ENCODE measurements at regions not wholly inside any gene's neighbourhood (a gene's known extent, or its start where the extent isn't known, plus 50 kb on each side); places are given as distances from the start of the nearest gene placed in this dataset.

DNA sequence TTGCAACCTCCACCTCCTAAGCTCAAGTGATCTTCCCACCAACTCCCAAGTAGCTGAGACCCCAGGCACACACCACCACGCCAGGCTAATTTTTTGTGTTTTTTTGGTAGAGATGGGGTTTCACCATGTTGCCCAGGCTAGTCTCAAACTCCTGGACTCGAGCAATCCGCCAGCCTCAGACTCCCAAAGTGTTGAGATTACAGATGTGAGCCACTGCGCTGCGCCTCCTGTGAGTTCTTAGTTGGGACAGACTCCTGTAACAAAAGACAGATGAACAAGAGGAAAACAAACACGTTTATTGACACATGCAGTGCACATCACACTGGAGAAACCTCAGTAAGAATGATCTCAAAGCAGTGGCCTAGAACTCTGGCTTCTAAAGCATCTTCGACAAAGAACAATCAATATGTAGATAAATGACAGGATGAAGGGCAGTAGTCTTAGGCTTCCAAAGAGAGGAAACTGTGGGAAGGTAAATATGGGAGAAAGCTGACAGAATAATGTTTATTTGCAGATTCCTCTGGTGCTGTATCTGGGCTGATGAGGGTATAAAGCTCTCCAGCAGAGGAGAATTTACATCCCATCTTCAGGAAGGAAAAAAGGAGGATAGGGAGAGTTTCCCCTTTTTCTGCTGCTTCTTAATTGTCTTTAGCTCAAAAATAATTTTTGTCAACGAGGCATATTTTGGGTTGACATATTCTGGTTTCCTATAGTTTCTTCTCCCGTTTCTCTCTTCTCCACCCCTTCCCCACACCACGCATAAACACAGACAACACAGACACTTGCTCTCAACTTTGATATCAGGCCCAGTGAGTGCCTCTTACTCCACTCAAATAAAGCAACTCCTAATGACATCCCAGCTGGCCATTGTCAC, 84.7 kb upstream of the TNFAIP3 start:
- no peak overlapping the region for H3K4me3 ChIP-seq (ENCODE audit: low read length in 2 of 2)
- H3K27ac ChIP-seq (ENCODE audit: low read length) = peak overlapping the region; percentile 88
- peaks cover 16% of the 10 kb centered on the region for H3K4me1 ChIP-seq (ENCODE audit: control insufficient read depth, insufficient read depth, low read length)
- no peaks in the 10 kb centered on the region for H3K9me3 ChIP-seq (ENCODE audit: control insufficient read depth in 2 of 2, low read length in 2 of 2)
- no peak overlapping the region for H3K9ac ChIP-seq (ENCODE audit: low read length in 2 of 2)
- H3K36me3 ChIP-seq (ENCODE audit: control insufficient read depth in 2 of 2, insufficient read depth in 2 of 2, low read length in 2 of 2) = no peaks in the 10 kb centered on the region
- no peaks in the 10 kb centered on the region for H3K27me3 ChIP-seq (ENCODE audit: control insufficient read depth in 1 of 2, insufficient read depth in 2 of 2, low read length in 2 of 2)

DNA sequence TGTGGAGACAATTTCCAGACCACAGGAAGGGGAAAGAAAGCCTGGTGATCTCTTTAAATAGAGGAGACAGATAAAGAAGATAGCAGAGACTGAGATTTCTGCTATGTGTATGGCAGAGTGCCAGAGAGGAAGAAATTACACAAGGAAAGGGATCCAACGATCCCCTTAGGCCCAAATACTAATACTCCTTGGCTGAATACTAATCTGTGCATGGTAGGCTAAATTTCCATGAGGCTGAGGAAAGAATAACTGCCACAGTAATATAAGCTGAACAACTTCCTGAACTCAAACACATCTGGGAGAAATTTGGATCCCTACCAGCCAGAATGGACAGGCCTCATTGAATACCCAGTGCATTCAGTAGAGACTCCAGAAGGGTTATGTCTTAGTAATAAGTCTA, 83.3 kb upstream of the TNFAIP3 start:
- no peak overlapping the region for H3K9ac ChIP-seq (ENCODE audit: low read length in 2 of 2)
- no peaks in the 10 kb centered on the region for H3K9me3 ChIP-seq (ENCODE audit: control insufficient read depth in 2 of 2, low read length in 2 of 2)
- no peak overlapping the region for H3K27ac ChIP-seq (ENCODE audit: low read length)
- H3K27me3 ChIP-seq (ENCODE audit: control insufficient read depth in 1 of 2, insufficient read depth in 2 of 2, low read length in 2 of 2) = no peaks in the 10 kb centered on the region
- H3K36me3 ChIP-seq (ENCODE audit: control insufficient read depth in 2 of 2, insufficient read depth in 2 of 2, low read length in 2 of 2) = no peaks in the 10 kb centered on the region
- peaks cover 15% of the 10 kb centered on the region for H3K4me1 ChIP-seq (ENCODE audit: control insufficient read depth, insufficient read depth, low read length)
- H3K4me3 ChIP-seq (ENCODE audit: low read length in 2 of 2) = no peak overlapping the region

DNA sequence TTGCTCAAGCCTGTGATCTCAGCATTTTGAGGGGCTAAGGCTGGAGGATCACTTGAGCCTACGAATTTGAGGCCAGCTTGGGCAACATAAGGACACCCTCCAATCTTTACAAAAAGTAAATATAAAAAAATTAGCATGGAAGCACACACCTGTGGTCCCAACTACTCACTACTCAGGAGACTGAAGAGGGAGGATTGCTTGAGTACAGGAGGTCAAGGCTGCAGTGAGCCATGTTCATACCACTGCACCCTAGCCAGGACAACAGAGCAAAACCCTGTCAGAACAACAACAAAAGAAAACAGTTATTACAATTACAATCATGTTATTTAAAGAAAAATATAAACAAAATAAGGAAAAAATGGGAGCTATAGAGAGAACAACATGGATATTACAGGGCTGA, 82.5 kb upstream of the TNFAIP3 start:
- H3K27me3 ChIP-seq (ENCODE audit: control insufficient read depth in 1 of 2, insufficient read depth in 2 of 2, low read length in 2 of 2) = no peaks in the 10 kb centered on the region
- no peak overlapping the region for H3K4me3 ChIP-seq (ENCODE audit: low read length in 2 of 2)
- no peak overlapping the region for H3K27ac ChIP-seq (ENCODE audit: low read length)
- H3K9me3 ChIP-seq (ENCODE audit: control insufficient read depth in 2 of 2, low read length in 2 of 2) = no peaks in the 10 kb centered on the region
- no peak overlapping the region for H3K9ac ChIP-seq (ENCODE audit: low read length in 2 of 2)
- no peaks in the 10 kb centered on the region for H3K36me3 ChIP-seq (ENCODE audit: control insufficient read depth in 2 of 2, insufficient read depth in 2 of 2, low read length in 2 of 2)
- H3K4me1 ChIP-seq (ENCODE audit: control insufficient read depth, insufficient read depth, low read length) = peaks cover 15% of the 10 kb centered on the region

DNA sequence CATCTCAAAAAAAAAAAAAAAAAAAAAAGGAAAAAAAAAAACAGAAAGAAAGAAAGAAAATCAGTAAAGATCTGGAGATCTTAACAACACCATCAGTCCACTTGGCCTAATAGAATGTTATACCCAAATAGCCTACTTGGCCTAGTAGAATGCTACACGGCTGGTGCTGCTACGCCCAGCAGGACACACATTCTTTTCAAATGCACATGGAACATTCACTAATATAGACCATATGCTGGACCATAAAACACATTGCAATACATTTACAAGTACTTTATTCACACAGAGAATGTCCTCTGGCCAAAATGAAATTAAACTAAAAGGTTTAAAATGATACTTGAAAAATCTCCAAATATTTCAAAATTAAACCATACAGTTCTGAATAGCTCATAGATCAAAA, 80.0 kb upstream of the TNFAIP3 start:
- no peak overlapping the region for H3K9ac ChIP-seq (ENCODE audit: low read length in 2 of 2)
- H3K4me3 ChIP-seq (ENCODE audit: low read length in 2 of 2) = no peak overlapping the region
- H3K27me3 ChIP-seq (ENCODE audit: control insufficient read depth in 1 of 2, insufficient read depth in 2 of 2, low read length in 2 of 2) = no peaks in the 10 kb centered on the region
- no peaks in the 10 kb centered on the region for H3K36me3 ChIP-seq (ENCODE audit: control insufficient read depth in 2 of 2, insufficient read depth in 2 of 2, low read length in 2 of 2)
- no peak overlapping the region for H3K27ac ChIP-seq (ENCODE audit: low read length)
- H3K9me3 ChIP-seq (ENCODE audit: control insufficient read depth in 2 of 2, low read length in 2 of 2) = no peaks in the 10 kb centered on the region
- H3K4me1 ChIP-seq (ENCODE audit: control insufficient read depth, insufficient read depth, low read length) = no peaks in the 10 kb centered on the region

DNA sequence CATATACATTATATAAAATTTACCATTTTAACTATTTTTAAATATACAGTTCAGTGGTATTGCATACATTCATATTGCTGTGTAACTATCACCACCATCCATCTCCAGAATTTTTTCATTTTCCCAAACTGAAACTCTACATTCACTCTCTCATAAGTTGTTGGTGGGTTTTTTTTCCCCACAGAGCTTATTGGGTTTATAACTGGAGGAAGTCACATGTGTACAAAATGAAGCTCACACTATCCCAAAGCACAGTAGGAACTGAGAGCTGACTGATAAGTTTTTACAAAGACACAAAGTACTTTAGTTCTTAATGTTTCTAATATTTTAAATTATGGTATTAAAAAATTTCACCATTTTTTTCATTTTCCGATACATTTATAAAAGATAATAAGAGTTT, 78.8 kb upstream of the TNFAIP3 start:
- H3K27ac ChIP-seq (ENCODE audit: low read length) = no peak overlapping the region
- no peaks in the 10 kb centered on the region for H3K36me3 ChIP-seq (ENCODE audit: control insufficient read depth in 2 of 2, insufficient read depth in 2 of 2, low read length in 2 of 2)
- no peak overlapping the region for H3K4me3 ChIP-seq (ENCODE audit: low read length in 2 of 2)
- H3K27me3 ChIP-seq (ENCODE audit: control insufficient read depth in 1 of 2, insufficient read depth in 2 of 2, low read length in 2 of 2) = no peaks in the 10 kb centered on the region
- H3K9me3 ChIP-seq (ENCODE audit: control insufficient read depth in 2 of 2, low read length in 2 of 2) = no peaks in the 10 kb centered on the region
- H3K4me1 ChIP-seq (ENCODE audit: control insufficient read depth, insufficient read depth, low read length) = no peaks in the 10 kb centered on the region
- H3K9ac ChIP-seq (ENCODE audit: low read length in 2 of 2) = no peak overlapping the region

DNA sequence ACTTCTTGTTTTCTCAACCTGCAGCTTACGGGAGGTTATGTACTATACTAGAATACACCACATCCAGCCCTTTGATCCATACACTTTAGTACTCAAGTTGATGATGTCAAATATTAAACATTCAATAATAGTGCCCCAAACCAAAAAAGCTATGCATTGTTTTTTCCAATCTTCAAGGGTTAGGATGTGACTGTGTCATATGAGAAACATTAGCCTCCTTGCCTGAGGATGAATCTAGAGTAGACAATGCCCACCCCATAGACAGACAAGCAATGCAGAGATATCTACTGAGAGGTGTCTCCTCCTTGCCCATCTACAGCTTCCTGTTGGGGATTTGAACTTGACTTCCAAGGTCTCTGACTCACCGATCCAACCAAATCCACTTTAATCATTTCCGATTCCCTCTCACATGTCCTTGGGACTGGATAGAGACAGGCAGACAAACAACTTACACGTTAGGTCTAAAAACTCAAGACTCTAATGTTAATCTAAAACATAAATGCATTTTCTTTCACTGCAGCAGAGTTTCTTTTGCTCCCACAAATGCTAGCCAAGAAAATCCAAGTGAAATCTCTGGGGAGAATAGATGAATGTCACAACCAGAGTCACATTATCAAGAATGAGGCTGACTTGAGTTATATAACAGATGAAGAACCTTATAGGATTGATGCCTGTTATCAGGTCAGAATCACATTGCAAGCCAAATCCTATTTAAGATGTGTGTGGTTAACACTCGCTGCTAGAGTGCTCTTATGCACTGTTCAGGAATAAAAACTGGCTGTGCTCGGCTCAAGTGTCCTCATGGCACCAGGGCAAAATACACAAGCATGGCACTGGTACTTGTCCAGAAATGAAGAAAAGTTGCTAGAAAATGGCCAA, 75.5 kb upstream of the TNFAIP3 start:
- Histone ChIP-seq H3K4me3 (ENCODE audit: low read length in 2 of 2) (no peak overlapping the region), H3K9ac (ENCODE audit: low read length in 2 of 2) (no peak overlapping the region), H3K9me3 (ENCODE audit: control insufficient read depth in 2 of 2, low read length in 2 of 2) (no peaks in the 10 kb centered on the region), H3K27me3 (ENCODE audit: control insufficient read depth in 1 of 2, insufficient read depth in 2 of 2, low read length in 2 of 2) (no peaks in the 10 kb centered on the region), H3K4me1 (ENCODE audit: control insufficient read depth, insufficient read depth, low read length) (no peaks in the 10 kb centered on the region), H3K27ac (ENCODE audit: low read length) (no peak overlapping the region), H3K36me3 (ENCODE audit: control insufficient read depth in 2 of 2, insufficient read depth in 2 of 2, low read length in 2 of 2) (no peaks in the 10 kb centered on the region)

DNA sequence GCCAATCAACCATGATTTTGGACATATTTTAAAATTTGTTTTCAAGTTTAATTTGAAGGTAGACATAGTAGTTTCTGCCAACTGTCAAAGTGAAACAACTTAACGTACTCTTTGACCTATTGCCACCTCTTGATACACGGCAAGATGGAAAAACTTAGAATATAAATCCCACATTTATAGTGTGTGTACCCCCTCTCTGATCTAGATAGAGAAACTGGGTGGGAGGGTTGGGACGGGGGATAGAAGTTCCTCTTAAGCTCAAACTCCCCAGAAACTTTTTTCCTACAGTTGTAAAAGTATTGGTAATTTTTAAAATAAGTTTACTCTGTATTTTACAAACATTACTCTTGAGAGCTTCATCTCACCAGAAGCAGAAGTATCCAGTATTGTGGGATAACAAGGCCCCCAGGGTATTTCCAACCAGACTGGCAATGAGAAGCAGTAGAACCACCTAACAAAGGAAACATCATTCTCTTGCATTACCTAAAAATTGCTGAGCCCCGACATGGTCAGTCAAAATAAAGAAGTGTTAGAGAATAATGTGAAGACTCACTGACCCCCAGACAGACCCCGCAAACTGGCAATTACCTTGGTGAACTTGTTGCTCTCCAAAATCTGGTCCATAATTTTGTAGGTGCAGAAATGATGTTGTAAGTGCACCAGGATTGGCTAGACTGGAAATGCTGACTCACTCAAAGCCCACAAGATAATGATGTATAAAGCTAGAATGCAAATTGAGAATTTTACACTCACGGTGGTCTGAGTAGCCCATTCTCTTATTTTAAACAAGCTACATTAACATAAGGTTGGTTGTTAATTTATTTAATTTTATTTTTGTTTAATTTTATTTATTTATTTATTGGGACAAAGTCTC, 74.7 kb upstream of the TNFAIP3 start:
- Histone ChIP-seq H3K27ac (ENCODE audit: low read length) (no peak overlapping the region), H3K27me3 (ENCODE audit: control insufficient read depth in 1 of 2, insufficient read depth in 2 of 2, low read length in 2 of 2) (no peaks in the 10 kb centered on the region), H3K4me1 (ENCODE audit: control insufficient read depth, insufficient read depth, low read length) (no peaks in the 10 kb centered on the region), H3K4me3 (ENCODE audit: low read length in 2 of 2) (no peak overlapping the region), H3K9ac (ENCODE audit: low read length in 2 of 2) (no peak overlapping the region), H3K9me3 (ENCODE audit: control insufficient read depth in 2 of 2, low read length in 2 of 2) (no peaks in the 10 kb centered on the region), H3K36me3 (ENCODE audit: control insufficient read depth in 2 of 2, insufficient read depth in 2 of 2, low read length in 2 of 2) (no peaks in the 10 kb centered on the region)

DNA sequence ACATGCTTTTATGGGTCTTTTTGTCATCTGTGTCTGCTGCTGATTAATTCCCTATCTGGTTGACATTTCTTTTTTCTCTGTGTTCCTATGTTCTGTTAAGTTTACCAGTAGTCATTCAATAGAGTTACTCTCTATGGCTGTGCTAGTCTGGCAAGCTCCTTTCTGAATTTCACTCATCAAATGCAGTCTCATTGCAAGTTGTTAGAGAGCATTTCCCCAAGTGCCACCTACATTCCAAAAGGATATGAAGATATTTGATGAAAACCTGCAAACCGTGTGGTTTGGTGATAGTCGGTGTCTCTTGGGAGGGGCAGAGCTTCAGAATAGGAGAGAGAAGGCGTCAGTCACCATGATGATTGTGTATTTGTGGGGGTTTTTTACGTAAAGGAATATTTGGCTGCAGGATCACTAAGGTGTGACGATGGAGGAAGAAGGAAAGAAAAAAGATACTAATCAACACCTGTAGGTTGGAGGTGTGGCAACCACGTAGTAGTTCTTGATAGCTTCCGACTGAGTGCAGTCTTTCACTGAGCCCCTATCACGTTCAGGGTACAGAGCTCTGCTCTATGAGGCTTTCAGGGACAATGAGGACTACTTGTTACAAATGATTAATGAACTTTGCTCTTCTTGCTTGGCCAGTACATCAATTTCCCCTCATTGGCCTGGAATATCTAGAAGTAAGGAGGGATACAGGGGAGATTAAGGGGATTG, 73.1 kb upstream of the TNFAIP3 start:
- Histone ChIP-seq H3K36me3 (ENCODE audit: control insufficient read depth in 2 of 2, insufficient read depth in 2 of 2, low read length in 2 of 2) (no peaks in the 10 kb centered on the region), H3K4me1 (ENCODE audit: control insufficient read depth, insufficient read depth, low read length) (no peaks in the 10 kb centered on the region), H3K4me3 (ENCODE audit: low read length in 2 of 2) (no peak overlapping the region), H3K27ac (ENCODE audit: low read length) (no peak overlapping the region), H3K9me3 (ENCODE audit: control insufficient read depth in 2 of 2, low read length in 2 of 2) (no peaks in the 10 kb centered on the region), H3K9ac (ENCODE audit: low read length in 2 of 2) (no peak overlapping the region), H3K27me3 (ENCODE audit: control insufficient read depth in 1 of 2, insufficient read depth in 2 of 2, low read length in 2 of 2) (no peaks in the 10 kb centered on the region)

DNA sequence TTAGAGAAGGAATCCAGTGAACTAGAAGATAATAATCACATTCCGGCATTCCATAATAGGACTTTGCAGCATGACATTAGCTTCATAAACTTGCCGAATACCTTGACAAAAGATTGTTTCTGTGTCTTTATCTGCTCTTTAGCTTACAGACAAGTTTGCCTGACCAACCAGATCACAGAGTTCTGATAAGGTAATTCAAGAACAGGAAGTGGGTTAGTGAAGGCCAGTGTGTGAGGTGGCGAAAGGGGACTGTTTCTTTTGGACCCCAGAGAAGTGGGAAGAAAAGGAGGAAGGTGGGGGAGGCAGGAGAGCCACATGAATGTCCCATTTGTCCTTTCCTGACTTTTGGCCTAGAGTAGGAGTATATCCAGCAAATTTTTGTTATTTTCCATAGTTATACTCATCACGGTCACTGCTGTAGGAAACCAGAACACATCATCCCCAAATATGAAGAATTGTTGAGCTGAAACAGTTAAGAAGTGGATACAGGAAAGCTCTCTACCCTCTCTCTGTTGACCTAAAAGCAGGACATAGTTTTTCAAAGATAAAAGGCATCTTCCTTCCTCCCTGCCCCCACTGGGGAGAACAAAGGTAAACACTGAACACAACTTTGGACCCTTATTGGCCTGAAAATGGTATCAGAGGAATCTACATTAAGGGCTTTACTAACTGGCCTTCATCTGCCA, 72.4 kb upstream of the TNFAIP3 start:
- Histone ChIP-seq H3K27me3 (ENCODE audit: control insufficient read depth in 1 of 2, insufficient read depth in 2 of 2, low read length in 2 of 2) (no peaks in the 10 kb centered on the region), H3K36me3 (ENCODE audit: control insufficient read depth in 2 of 2, insufficient read depth in 2 of 2, low read length in 2 of 2) (no peaks in the 10 kb centered on the region), H3K9me3 (ENCODE audit: control insufficient read depth in 2 of 2, low read length in 2 of 2) (no peaks in the 10 kb centered on the region), H3K4me3 (ENCODE audit: low read length in 2 of 2) (no peak overlapping the region), H3K4me1 (ENCODE audit: control insufficient read depth, insufficient read depth, low read length) (no peaks in the 10 kb centered on the region), H3K9ac (ENCODE audit: low read length in 2 of 2) (no peak overlapping the region), H3K27ac (ENCODE audit: low read length) (no peak overlapping the region)

All from stomach smooth muscle (tissue), 2 donors.